GM18507 (cell line): ENCODE measurements at regions not wholly inside any gene's neighbourhood (a gene's known extent, or its start where the extent isn't known, plus 50 kb on each side); places are given as distances from the start of the nearest gene placed in this dataset.
A peak's percentile ranks its signal among the peaks of the same experiment; 100 is the strongest.
"Not testable (repeated sequence)": the region's sequence is repeated elsewhere in the genome, so short reads cannot be mapped to it uniquely, and the experiment has no call there.

Experiments
- DNase-seq: peaks from one replicate; pipeline ENCODE4 v3.0.0; 2011; ENCODE audit warnings: low read depth; ENCODE audit not compliant: insufficient read length; ENCODE audit errors: extremely low spot score
- FAIRE-seq: peaks from 2 replicates; lab custom pipeline; 2011; peaks lifted over from hg19 to GRCh38; lab: Jason Lieb, UNC

DNA sequence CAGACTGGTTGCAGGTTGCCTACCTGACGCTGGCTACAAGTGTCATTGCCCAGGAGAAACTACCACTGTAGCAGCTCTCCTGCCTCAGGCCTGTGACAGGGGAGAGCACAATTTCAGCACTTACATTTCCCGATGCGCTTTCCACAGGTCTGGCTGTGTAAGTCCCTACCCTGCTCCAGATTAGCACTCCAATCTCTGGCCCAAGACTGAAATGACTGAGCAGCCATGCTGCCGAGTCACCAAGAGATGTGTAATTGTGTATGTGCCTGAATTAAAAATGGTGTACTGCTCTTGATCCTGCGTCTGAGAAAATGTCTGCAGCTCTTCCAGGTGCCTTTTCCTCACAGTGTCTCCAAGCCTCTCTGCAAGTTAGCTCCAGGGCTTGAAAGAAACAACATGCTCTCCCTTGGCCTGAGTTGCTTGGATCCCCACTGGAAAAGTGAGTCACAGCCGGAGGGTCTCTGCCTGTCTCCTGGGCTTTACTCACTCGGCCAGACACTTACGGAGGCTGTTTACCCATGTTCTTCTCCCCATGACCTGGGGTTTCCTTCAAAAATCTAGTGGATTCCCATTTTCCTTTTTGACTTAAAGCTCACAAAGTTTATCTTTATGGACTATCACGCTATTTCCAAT is 1001.7 kb upstream of the KCND2 start:
- FAIRE-seq, result no peak

DNA sequence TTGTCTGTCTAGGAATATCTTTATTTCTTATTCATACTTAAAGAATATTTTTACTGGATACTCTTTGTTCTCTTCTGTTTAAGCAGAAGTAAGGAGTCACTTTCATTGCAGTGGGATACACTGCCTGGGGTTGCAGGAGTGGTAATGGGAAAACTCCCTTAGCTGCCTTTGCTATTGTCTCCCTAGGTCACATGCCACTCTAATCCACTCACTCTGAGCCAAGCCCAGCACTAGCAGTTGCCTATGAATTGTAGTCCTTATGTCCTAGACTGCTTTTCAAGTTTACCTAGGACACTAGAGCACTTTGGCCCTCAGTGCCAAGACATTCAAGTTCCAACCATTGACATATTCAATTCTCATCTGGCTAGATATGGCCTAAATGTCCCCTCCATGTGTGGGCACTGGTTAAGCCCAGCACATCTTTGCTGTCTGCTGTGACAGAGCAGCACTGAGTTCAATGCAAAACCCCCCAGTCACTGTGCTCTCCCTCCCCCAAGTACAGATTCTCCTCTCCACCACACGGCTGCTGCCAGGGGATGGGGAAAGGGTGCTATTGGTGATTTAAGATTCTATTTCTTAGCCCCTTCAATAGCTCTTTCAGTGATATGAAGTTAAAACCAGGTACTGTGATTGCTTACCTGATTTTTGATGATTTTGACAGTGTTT is 991.7 kb upstream of the KCND2 start:
- FAIRE-seq (no peak), DNase-seq (no peak)

More for the DNA sequence above, 1001.7 kb upstream of the KCND2 start:
- DNase-seq, result no peak

DNA sequence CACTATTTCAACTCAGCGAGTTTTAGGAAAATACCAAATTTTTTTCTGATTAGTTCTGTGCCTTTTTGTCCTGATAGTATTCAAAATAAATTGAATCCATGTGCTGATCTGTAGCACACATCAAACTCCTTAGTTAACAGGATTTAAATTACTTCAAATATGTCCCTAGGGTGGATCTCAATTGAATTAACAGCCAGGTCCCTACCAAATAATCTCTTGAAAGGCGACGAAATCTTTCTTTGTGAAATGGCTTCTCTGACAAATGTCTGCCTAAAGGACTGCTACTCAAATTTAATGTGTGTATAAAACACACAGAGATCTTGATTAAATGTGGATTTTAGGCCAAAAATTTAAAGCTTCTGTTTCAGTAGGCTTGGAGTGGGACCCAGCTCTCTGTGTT is 989.6 kb upstream of the KCND2 start:
- no peak for FAIRE-seq

DNA sequence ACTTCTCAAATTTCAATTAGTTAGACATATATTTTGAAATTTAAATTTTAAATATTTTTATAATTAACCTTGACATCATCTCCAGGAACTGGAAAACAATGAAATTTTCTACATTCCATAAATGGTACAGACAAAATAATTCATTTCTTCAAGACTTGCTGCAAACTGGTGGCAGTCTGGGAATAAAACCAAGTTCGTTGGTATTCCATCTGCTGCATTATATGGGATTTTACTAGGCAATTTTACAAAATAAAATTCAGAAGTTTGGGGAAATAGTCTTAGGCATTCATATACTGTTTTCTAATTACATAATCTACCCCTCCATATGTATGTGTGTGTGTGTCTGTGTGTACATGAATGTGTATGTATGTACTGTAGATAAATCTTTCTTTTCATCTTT is 984.6 kb upstream of the KCND2 start:
- no peak for FAIRE-seq
- DNase-seq, result no peak

More for the DNA sequence above, 989.6 kb upstream of the KCND2 start:
- no peak for DNase-seq

DNA sequence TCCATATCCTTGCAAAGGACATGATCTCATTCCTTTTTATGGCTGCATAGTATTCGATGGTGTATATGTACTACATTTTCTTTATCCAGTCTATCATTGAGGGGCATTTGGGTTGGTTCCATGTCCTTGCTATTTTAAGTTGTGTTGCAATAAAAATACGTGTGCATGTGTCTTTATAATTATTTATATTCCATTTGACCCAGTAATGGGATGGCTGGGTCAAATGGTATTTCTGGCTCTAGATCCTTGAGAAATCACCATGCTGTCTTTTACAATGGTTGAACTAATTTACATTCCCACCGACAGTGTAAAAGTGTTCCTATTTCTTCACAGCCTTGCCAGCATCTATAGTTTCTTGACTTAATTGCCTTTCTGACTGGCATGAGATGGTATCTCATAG is 972.6 kb upstream of the KCND2 start:
- not testable (repeated sequence) for FAIRE-seq

DNA sequence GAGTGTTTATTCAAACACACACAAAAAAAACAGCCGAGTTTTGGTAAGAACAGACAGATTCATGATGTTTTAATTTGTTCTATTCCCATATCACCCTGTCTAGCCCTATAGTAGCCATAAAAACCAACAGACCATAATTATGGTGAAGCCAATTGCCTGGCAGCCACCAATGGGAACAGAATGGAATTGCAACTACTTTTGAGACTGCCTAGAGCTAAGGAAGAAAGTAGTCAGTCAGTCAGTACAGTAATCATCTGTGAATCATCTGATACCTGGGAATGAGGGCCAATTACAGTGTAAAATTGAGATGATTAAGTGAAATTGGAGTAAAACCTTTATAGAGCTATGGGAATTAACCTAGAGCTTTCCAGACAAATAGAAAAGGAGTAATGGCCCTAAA is 952.7 kb upstream of the KCND2 start:
- FAIRE-seq, result no peak
- DNase-seq, result no peak

More for the DNA sequence above, 972.6 kb upstream of the KCND2 start:
- not testable (repeated sequence) for DNase-seq

DNA sequence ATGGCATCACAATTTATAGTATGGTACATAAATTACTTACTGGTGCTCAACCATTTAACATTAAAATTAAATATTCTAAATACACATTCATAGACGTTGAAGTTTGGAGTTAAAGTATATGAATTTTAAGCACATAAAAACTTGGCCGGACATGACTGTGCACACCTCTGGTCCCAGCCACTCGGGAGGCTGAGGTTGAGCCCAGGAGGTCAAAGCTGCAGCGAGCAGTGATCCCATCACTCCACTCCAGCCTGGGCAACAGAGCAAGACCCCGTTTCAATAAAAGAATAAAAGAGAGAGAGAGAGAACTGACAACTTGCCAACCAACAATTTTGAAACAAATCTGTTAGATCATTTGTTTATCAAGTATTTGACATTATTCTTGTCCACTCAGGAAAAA is 943.3 kb upstream of the KCND2 start:
- FAIRE-seq, result no peak
- DNase-seq, result no peak

DNA sequence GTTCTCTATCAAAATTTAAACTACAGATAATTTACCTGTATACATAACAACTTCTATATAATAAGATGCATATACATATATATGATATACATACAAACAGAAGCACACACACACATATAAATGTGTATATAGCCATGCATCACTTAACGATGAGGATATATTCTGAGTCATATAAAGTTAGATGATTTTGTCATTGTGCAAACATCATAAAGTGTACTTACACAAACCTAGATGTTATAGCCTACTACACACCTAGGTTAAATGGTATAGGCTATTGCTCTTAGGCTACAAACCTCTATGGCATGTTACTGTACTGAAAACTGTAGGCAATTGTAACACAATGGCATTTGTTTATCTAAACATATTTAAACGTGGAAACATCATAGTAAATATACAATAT is 937.6 kb upstream of the KCND2 start:
- DNase-seq (no peak), FAIRE-seq (no peak)

DNA sequence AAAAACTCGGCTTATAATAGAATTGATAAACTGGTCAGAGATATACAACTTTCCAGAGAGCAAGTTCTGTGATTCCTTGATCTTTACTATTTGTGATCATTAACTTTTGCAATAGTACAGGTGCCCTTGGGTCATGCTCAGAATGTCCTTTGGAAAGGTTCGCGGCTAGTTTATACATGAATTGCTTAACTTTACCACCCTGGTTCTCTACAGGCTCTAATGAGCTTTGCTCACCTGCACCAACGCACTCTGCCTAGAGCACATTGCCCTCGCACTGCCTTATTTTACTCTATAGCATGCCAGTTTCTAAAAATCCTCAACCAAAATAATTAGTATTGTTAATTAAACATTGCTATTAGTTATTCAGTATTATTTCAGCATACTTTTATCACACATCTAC is 931.2 kb upstream of the KCND2 start:
- DNase-seq (no peak), FAIRE-seq (no peak)

DNA sequence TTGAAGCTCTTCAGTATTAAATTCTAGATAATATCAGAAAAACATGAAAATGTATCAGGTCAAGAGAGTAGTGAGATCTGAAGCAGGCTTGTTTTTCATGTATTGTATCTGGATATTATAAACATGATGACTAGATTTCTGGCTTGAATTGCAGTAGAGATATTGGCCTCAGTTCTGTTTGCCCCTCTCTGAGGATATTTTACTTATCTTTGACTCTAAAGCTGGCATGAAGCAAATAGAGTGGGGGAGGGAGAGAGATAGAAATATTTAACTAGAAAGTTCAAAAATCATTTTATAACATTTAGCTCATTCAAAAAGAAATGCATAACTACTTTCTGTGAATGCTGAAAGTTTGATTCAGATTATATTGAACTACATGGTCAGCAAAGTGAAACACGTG is 929.7 kb upstream of the KCND2 start:
- FAIRE-seq (no peak), DNase-seq (no peak)

DNA sequence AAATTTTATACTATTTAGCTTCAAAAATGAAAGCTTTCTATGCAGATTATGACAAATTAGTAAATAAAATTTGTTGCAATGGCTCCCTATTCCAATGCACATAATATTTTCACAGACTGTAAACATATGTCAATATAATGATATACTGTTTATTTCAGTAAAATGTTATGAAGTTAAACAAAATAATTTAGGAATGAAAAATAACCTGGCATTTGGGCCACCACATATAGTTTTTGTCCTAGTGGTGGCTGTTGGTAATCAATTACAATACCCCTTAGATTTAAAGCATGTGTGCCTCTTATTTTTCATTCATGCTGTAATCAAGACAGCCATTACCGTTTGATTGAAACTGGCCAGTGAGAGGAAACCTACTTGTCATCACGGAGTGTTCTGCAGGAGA is 928.5 kb upstream of the KCND2 start:
- FAIRE-seq (no peak), DNase-seq (no peak)

DNA sequence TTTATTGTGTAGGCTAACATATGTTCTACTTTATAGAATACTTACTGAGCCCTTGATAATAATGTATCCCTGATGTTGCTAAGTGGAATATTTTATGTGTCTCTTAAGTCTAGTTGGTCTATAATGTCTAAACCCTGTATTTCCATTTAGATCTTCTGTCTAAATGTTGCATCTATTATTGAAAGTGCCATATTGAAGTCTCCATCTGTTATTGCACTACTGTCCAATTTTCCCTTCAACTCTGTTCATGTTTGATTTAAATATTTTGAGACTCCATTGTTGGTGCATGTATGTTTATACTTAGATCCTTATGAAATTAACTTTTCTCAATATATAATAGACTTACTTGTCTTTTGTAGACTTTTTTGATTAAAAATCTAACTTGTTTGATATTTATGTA is 924.5 kb upstream of the KCND2 start:
- DNase-seq, result no peak
- no peak for FAIRE-seq

DNA sequence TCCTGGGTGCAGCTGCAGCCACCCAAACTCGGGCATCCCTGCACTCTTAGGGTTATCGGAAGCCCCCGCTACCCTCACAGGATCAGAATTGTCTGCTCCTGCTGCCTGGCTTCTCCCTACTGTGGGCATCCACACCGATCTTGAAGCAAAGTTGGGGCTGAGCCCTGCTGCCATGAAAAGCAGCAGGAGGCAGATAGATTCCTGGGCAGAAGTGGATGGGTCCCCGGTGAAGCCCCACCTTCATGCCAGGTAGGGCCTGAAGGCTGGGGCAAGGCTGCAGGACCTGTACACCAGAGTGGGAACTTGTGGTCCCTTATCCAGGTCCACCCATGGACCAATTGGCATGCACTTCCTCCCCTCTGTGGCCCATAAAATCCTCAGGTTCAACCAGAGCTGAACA is 922.6 kb upstream of the KCND2 start:
- FAIRE-seq (no peak), DNase-seq (no peak)

DNA sequence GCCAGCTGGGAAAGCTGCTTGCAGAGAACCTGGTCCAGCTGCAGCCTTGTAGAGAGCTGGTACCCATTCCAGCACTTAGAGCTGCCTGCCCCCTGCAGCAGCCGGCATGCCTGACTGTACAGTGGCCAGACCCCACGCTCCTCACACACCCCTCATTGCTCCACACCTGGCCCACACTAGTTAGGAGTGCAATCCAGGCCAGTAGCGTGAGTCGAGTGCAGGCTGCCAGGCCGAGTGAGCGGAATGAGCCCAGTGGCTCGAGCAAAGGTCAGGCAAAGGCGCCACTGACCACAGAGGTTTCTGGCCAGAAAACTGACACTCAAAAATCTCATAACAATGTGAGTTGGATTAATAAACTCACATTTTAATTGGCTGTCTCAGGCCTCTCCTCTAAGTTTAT is 921.7 kb upstream of the KCND2 start:
- FAIRE-seq (no peak), DNase-seq (no peak)

DNA sequence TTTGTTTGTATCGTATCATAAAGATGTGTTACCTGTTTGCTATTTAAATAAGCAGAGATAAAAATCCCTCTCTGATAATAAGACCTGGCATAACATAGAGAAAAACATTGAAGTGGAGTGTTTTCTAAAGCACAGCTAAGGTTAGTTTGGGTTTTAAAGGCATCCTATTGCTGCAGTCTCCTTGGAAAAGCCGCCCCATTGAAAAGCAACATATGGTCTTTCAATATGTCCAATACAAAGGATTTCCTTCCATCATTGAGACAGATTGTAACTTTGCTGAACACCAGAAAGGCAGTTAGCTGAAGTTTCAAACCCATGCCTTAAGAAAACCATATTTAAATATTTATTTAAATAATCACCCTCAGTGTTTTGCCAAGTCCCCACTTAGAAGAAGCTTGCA is 898.5 kb upstream of the KCND2 start:
- no peak for DNase-seq

DNA sequence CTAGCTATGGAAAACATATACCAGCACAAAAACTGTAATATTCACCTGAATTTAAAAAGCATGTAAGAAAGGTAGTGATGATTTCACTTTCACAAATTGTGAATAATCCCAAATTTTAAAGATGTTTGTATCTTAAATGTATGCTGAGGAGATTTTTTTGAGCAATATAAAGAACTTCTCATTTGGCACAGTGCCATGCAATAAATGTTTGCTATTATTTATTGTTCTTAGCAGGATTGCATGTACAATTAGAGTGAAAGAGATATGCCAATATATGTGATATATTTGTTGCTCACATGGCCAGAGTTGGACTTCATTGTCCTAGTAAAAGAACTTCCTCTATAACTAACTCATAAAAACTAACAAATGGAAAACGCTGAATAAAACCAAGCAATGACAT is 895.1 kb upstream of the KCND2 start:
- DNase-seq, result no peak
- FAIRE-seq, result no peak

More for the DNA sequence above, 898.5 kb upstream of the KCND2 start:
- FAIRE-seq, result no peak

DNA sequence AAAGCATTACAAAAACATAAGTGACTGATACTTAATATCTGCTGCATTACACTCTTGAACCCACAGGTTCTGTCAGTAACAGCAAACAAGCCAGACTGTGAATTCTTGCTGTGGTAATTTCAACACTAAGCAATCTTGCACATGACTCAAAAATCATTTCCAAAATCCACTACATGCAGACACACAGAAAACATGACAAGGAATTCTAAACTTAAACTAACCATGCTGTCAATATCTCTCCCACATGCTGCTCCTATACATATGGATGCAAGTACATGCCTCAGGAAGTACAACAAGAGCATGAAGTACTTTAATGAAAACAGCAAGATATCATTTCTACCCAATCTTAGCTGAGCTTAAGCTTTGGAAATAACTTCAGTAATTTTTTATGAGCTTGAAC is 890.2 kb upstream of the KCND2 start:
- DNase-seq (no peak), FAIRE-seq (no peak)

DNA sequence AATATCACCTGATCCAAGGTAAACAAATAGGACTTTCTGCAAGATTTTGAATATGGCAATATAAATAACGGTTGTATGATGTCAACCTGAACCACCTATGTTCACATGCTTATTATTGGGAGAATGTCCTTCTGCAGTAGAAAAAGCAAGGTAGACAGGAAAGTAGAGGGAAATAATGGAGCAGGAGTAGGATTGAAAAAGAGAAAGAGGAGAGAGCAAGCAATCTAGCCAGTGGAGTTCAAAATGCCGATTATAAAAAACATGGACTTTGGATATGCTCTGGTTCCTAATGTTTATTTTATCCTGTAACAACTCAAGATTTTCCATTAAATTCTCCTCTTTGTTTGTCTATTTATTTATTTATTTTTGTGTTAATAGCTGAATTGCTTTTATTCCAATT is 878.0 kb upstream of the KCND2 start:
- DNase-seq, result no peak
- FAIRE-seq, result no peak

DNA sequence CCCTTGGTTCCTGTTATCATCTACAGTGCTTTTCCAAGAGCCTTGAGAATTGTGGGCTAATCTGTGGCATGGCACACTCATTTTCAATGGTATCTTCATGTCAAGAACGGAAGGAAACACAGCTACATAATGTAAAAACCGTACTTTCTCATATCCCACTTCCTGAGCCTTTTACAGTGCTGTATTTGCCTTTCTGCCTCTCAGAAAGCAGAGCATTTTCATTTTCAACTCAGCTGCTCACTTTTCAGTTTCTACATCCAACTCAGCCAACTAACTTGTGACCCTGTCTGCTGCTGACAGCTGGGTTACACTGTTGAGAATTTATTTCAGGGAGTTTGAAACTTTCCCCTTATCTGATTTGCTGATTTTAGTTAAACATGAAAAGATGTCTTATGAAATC is 875.8 kb upstream of the KCND2 start:
- no peak for DNase-seq
- FAIRE-seq, result peak; percentile 5

DNA sequence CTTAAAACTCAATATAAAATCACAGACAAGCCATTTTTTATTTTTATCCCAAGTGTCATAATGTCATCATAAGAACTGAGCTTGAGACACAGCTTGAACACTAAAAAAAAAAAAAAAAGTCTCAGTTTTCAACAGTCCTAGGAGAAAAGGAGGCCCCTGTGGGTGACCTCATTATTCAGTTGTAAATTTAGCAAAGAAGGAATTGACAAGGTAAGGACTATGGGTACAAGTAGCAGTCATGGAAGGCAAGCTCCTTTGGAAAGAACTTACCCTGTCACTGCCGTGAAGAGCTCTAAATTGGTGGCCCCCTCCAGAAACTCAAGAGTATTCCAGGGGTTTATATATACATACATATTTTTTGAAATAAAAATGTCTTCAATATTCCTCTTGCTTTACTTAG is 864.4 kb upstream of the KCND2 start:
- DNase-seq (no peak), FAIRE-seq (no peak)

DNA sequence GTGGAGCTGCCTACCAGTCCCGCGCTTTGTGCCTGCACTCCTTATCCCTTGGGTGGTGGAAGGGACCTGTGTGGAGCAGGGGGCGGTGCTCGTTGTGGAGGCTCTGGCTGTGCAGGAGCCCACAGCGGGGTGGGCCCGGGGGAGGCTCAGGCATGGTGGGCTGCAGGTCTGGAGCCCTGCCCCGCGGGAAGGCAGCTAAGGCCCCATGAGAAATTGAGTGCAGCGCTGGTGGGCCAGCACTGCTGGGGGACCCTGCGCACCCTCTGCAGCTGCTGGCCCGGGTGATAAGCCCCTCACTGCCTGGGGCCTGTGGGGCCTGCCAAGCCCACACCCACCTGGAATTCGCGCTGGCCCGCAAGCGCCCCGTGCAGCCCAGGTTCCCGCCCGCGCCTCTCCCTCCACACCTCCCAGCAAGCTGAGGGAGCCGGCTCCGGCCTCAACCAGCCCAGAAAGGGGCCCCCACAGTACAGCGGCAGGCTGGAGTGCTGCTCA is 859.6 kb upstream of the KCND2 start:
- FAIRE-seq, result no peak
- DNase-seq, result no peak
